Kidney epithelial cell (primary cell): ENCODE measurements at regions not wholly inside any gene's neighbourhood (a gene's known extent, or its start where the extent isn't known, plus 50 kb on each side); places are given as distances from the start of the nearest gene placed in this dataset.

Experiments used
- DNase-seq: peaks from one replicate; pipeline ENCODE4 v3.0.0-alpha.2; 2010; ENCODE audit warnings: low read depth
- H3K27me3 ChIP-seq: 2 replicates; pipeline ENCODE4 v1.6.0; 2011; ENCODE audit warnings: low read length; ENCODE audit not compliant: control insufficient read depth, insufficient read depth
- H3K36me3 ChIP-seq: 2 replicates; pipeline ENCODE4 v1.5.1; 2011; ENCODE audit warnings: low read length; ENCODE audit not compliant: control insufficient read depth, insufficient read depth
- H3K4me3 ChIP-seq: 2 replicates; pipeline ENCODE4 v1.5.1; 2011; ENCODE audit warnings: low read depth, mild to moderate bottlenecking, control low read depth, low read length
- CTCF ChIP-seq: IDR thresholded peaks from 2 replicates; pipeline ENCODE4 v1.5.1; 2011; ENCODE audit warnings: mild to moderate bottlenecking, moderate library complexity, low read length, control low read depth, inconsistent platforms; ENCODE audit not compliant: insufficient read depth, poor library complexity, severe bottlenecking

- H3K36me3 ChIP-seq, result no peaks in the 10 kb centered on the region
- no peaks in the 10 kb centered on the region for H3K27me3 ChIP-seq
- TF ChIP-seq CTCF, result no peak
- H3K4me3 ChIP-seq, result no peak overlapping the region
- DNase-seq, result no peak
Measured at GRCh38 chr5:3929799-3930198, 334.2 kb downstream of the IRX1 start.

- Histone ChIP-seq H3K27me3 (no peaks in the 10 kb centered on the region), H3K36me3 (no peaks in the 10 kb centered on the region), H3K4me3 (no peak overlapping the region)
- TF ChIP-seq CTCF, result no peak
- DNase-seq, result no peak
Measured at GRCh38 chr5:3931976-3932375, 336.3 kb downstream of the IRX1 start.

- no peak for TF ChIP-seq CTCF
- Histone ChIP-seq H3K4me3 (no peak overlapping the region), H3K36me3 (no peaks in the 10 kb centered on the region), H3K27me3 (no peaks in the 10 kb centered on the region)
- no peak for DNase-seq
Measured at GRCh38 chr5:3933536-3933935, 337.9 kb downstream of the IRX1 start.

- Histone ChIP-seq H3K4me3 (no peak overlapping the region), H3K27me3 (no peaks in the 10 kb centered on the region), H3K36me3 (no peaks in the 10 kb centered on the region)
- DNase-seq, result no peak
- TF ChIP-seq CTCF, result no peak
Measured at GRCh38 chr5:3933966-3934365, 338.3 kb downstream of the IRX1 start.

- Histone ChIP-seq H3K36me3 (no peaks in the 10 kb centered on the region), H3K4me3 (no peak overlapping the region), H3K27me3 (no peaks in the 10 kb centered on the region)
- TF ChIP-seq CTCF, result no peak
- DNase-seq, result no peak
Measured at GRCh38 chr5:3943859-3944258, 348.2 kb downstream of the IRX1 start.

GRCh38 chr5:3944930-3945329 lies 349.3 kb downstream of the IRX1 start:
- no peak overlapping the region for H3K4me3 ChIP-seq
- no peak for DNase-seq
- H3K36me3 ChIP-seq, result no peaks in the 10 kb centered on the region
- no peak for TF ChIP-seq CTCF
- no peaks in the 10 kb centered on the region for H3K27me3 ChIP-seq
